Activated CD4-positive, alpha-beta T cell treated with anti-CD3 and anti-CD28 coated beads, Interleukin-2, Interleukin-4, amounts not matched to agents 100 ng/mL and 50 ng/mL, durations not matched to agents 16 hours and 8 hours (primary cell): ENCODE measurements at regions not wholly inside any gene's neighbourhood (a gene's known extent, or its start where the extent isn't known, plus 50 kb on each side); places are given as distances from the start of the nearest gene placed in this dataset.
"Not testable (repeated sequence)": the region's sequence is repeated elsewhere in the genome, so short reads cannot be mapped to it uniquely, and the experiment has no call there.

Experiments used
- DNase-seq: peaks from one replicate; pipeline ENCODE4 v3.0.0-alpha.2; 2020; ENCODE audit warnings: low spot score

- DNase-seq: no peak
Measured at GRCh38 chr20:19120011-19120410, 92.4 kb upstream of the SLC24A3 start.

- DNase-seq: no peak
Measured at GRCh38 chr20:19120569-19120968, 91.9 kb upstream of the SLC24A3 start.

GRCh38 chr20:19121463-19121862, 91.0 kb upstream of the SLC24A3 start:
- DNase-seq: no peak

GRCh38 chr20:19121916-19122315, 90.5 kb upstream of the SLC24A3 start:
- no peak for DNase-seq

- DNase-seq: no peak
Measured at GRCh38 chr20:19122395-19122794, 90.0 kb upstream of the SLC24A3 start.

- DNase-seq: no peak
Measured at GRCh38 chr20:19125508-19125907, 86.9 kb upstream of the SLC24A3 start.

GRCh38 chr20:19129306-19129705, 83.1 kb upstream of the SLC24A3 start:
- DNase-seq: no peak

GRCh38 chr20:19129976-19130612, 82.3 kb upstream of the SLC24A3 start:
- DNase-seq: no peak

GRCh38 chr20:19130613-19130984, 81.8 kb upstream of the SLC24A3 start:
- no peak for DNase-seq

- DNase-seq: no peak
Measured at GRCh38 chr20:19137641-19138040, 74.8 kb upstream of the SLC24A3 start.

- no peak for DNase-seq
Measured at GRCh38 chr20:19138758-19139157, 73.7 kb upstream of the SLC24A3 start.

GRCh38 chr20:19139584-19139983, 72.9 kb upstream of the SLC24A3 start:
- DNase-seq: not testable (repeated sequence)

- no peak for DNase-seq
Measured at GRCh38 chr20:19141998-19142397, 70.4 kb upstream of the SLC24A3 start.

GRCh38 chr20:19143890-19144289, 68.6 kb upstream of the SLC24A3 start:
- no peak for DNase-seq

- DNase-seq: no peak
Measured at GRCh38 chr20:19161336-19161735, 51.1 kb upstream of the SLC24A3 start.
